Vagina (tissue), 2 donors: ENCODE measurements at regions not wholly inside any gene's neighbourhood (a gene's known extent, or its start where the extent isn't known, plus 50 kb on each side); places are given as distances from the start of the nearest gene placed in this dataset.

Experiments used
- DNase-seq, 2 donors: peaks; one replicate each; pipeline ENCODE4 v3.0.0-alpha.2; 2017; ENCODE audit errors: extremely low spot score in 2 of 2
- H3K27ac ChIP-seq: fragments of 200-600 bp; sonication (generic); one replicate; pipeline ENCODE4 v1.5.1; 2019
- H3K27me3 ChIP-seq: fragments of 200-600 bp; sonication (generic); one replicate; pipeline ENCODE4 v1.5.1; 2019
- H3K36me3 ChIP-seq, 2 donors: fragments of 200-600 bp; sonication (generic); one replicate each; pipeline ENCODE4 v1.5.1; 2017 to 2019
- H3K4me1 ChIP-seq: fragments of 200-600 bp; sonication (generic); one replicate; pipeline ENCODE4 v1.5.1; 2019
- H3K4me3 ChIP-seq, 2 donors: fragments of 200-600 bp; sonication (generic); 1 replicate in 1 of 2; 2 replicates in 1 of 2; pipeline ENCODE4 v1.5.1; 2016 to 2019
- H3K9me3 ChIP-seq: fragments of 200-600 bp; sonication (generic); one replicate; pipeline ENCODE4 v1.5.1; 2019
- CTCF ChIP-seq, 3 experiments: fragments of 450-650 bp in 2 of 3; fragments of 200-600 bp in 1 of 3; sonication (generic) in 1 of 3; IDR thresholded peaks; one replicate each; pipeline ENCODE4 v1.5.1; 2017 to 2019; ENCODE audit warnings: antibody characterized with exemption in 3 of 3, mild to moderate bottlenecking in 2 of 3, moderate library complexity in 2 of 3
- POLR2A ChIP-seq, 2 donors: fragments of 450-650 bp; IDR thresholded peaks; one replicate each; pipeline ENCODE4 v1.6.1; 2017; ENCODE audit warnings: antibody characterized with exemption in 2 of 2, mild to moderate bottlenecking in 2 of 2, moderate library complexity in 2 of 2
- POLR2AphosphoS5 ChIP-seq, 2 donors: sonication (generic); formaldehyde crosslinking; IDR thresholded peaks; one replicate each; pipeline ENCODE4 v1.9.0; 2017; ENCODE audit warnings: antibody characterized with exemption in 2 of 2, mild to moderate bottlenecking in 2 of 2, low read depth in 1 of 2; ENCODE audit not compliant: insufficient read depth in 1 of 2
- intact Hi-C: fragments of 100-400 bp; cut with DNase I; formaldehyde crosslinking; loops from one replicate; pipeline ENCODE4 v1.15.1; 2023

- H3K27ac ChIP-seq = no peak overlapping the region
- H3K9me3 ChIP-seq = no peaks in the 10 kb centered on the region
- TF ChIP-seq POLR2AphosphoS5 (IDR thresholded peaks at IDR 0.05; ENCODE audit: insufficient read depth in 1 of 2, low read depth in 1 of 2) = no peak
- TF ChIP-seq CTCF (IDR thresholded peaks at IDR 0.05) = no peak
- no peak for TF ChIP-seq POLR2A (IDR thresholded peaks at IDR 0.05)
- H3K36me3 ChIP-seq = no peaks in the 10 kb centered on the region
- no peaks in the 10 kb centered on the region for H3K27me3 ChIP-seq
- no peak for DNase-seq
- H3K4me1 ChIP-seq = peaks cover 5% of the 10 kb centered on the region
- intact Hi-C loops = loop anchor here (2.0 kb wide), 1 partner anchor 43 kb away; no protein-coding TSS in a partner anchor
- H3K4me3 ChIP-seq = no peak overlapping the region
Observed at GRCh38 chr3:194837457-194838127, 151.9 kb downstream of the FAM43A start.

- Histone ChIP-seq H3K4me3 (no peak overlapping the region), H3K9me3 (no peaks in the 10 kb centered on the region), H3K27me3 (no peaks in the 10 kb centered on the region), H3K4me1 (no peaks in the 10 kb centered on the region), H3K27ac (no peak overlapping the region), H3K36me3 (no peaks in the 10 kb centered on the region)
- TF ChIP-seq POLR2A (IDR thresholded peaks at IDR 0.05) (no peak), POLR2AphosphoS5 (IDR thresholded peaks at IDR 0.05; ENCODE audit: insufficient read depth in 1 of 2, low read depth in 1 of 2) (no peak), CTCF (IDR thresholded peaks at IDR 0.05) (no peak)
- intact Hi-C loops = loop anchor here (2.0 kb wide), 1 partner anchor 43 kb away; no protein-coding TSS in a partner anchor
- no peak for DNase-seq
Observed at GRCh38 chr3:194838236-194838635, 152.6 kb downstream of the FAM43A start.

GRCh38 chr3:194840661-194841514 is 155.2 kb downstream of the FAM43A start:
- intact Hi-C loops = no loop called here
- TF ChIP-seq CTCF (IDR thresholded peaks at IDR 0.05) = no peak
- TF ChIP-seq POLR2A (IDR thresholded peaks at IDR 0.05) = no peak
- no peak for TF ChIP-seq POLR2AphosphoS5 (IDR thresholded peaks at IDR 0.05; ENCODE audit: insufficient read depth in 1 of 2, low read depth in 1 of 2)

GRCh38 chr3:194841515-194841841 is 155.8 kb downstream of the FAM43A start:
- intact Hi-C loops = no loop called here
- no peaks in the 10 kb centered on the region for H3K36me3 ChIP-seq
- no peak for TF ChIP-seq POLR2A (IDR thresholded peaks at IDR 0.05)
- TF ChIP-seq POLR2AphosphoS5 (IDR thresholded peaks at IDR 0.05; ENCODE audit: insufficient read depth in 1 of 2, low read depth in 1 of 2) = no peak
- no peak for TF ChIP-seq CTCF (IDR thresholded peaks at IDR 0.05)
- no peaks in the 10 kb centered on the region for H3K27me3 ChIP-seq
- no peaks in the 10 kb centered on the region for H3K4me1 ChIP-seq
- H3K27ac ChIP-seq = no peak overlapping the region
- no peak overlapping the region for H3K4me3 ChIP-seq
- H3K9me3 ChIP-seq = no peaks in the 10 kb centered on the region
- DNase-seq = no peak

More at GRCh38 chr3:194840661-194841514, 155.2 kb downstream of the FAM43A start:
- no peaks in the 10 kb centered on the region for H3K4me1 ChIP-seq
- no peak overlapping the region for H3K27ac ChIP-seq
- no peaks in the 10 kb centered on the region for H3K36me3 ChIP-seq
- H3K9me3 ChIP-seq = no peaks in the 10 kb centered on the region
- H3K4me3 ChIP-seq = no peak overlapping the region
- DNase-seq = no peak
- H3K27me3 ChIP-seq = no peaks in the 10 kb centered on the region

- Histone ChIP-seq H3K9me3 (no peaks in the 10 kb centered on the region), H3K27ac (no peak overlapping the region), H3K4me3 (no peak overlapping the region), H3K36me3 (no peaks in the 10 kb centered on the region), H3K27me3 (no peaks in the 10 kb centered on the region), H3K4me1 (no peaks in the 10 kb centered on the region)
- TF ChIP-seq POLR2AphosphoS5 (IDR thresholded peaks at IDR 0.05; ENCODE audit: insufficient read depth in 1 of 2, low read depth in 1 of 2) (no peak), POLR2A (IDR thresholded peaks at IDR 0.05) (no peak), CTCF (IDR thresholded peaks at IDR 0.05) (no peak)
- intact Hi-C loops = no loop called here
- no peak for DNase-seq
Observed at GRCh38 chr3:194843556-194843955, 157.9 kb downstream of the FAM43A start.
